SJCRH30 (cell line): ENCODE measurements at regions not wholly inside any gene's neighbourhood (a gene's known extent, or its start where the extent isn't known, plus 50 kb on each side); places are given as distances from the start of the nearest gene placed in this dataset.

Source experiments
- DNase-seq, 2 experiments: peaks; one replicate each; pipeline ENCODE4 v3.0.0-alpha.2; 2015 to 2020
- H3K27ac ChIP-seq: fragments of 250-450 bp; sonication (Bioruptor Pico); 2 replicates; pipeline ENCODE4 v1.5.1; 2020; ENCODE audit warnings: mild to moderate bottlenecking, moderate library complexity
- H3K27me3 ChIP-seq: fragments of 250-450 bp; sonication (Bioruptor Pico); 2 replicates; pipeline ENCODE4 v1.5.1; 2020; ENCODE audit warnings: mild to moderate bottlenecking, moderate library complexity
- H3K36me3 ChIP-seq: fragments of 250-450 bp; sonication (Bioruptor Pico); 2 replicates; pipeline ENCODE4 v1.5.1; 2020; ENCODE audit warnings: mild to moderate bottlenecking, moderate library complexity
- H3K4me1 ChIP-seq: fragments of 250-450 bp; sonication (Bioruptor Pico); 2 replicates; pipeline ENCODE4 v1.5.1; 2020; ENCODE audit warnings: mild to moderate bottlenecking, moderate library complexity
- H3K4me3 ChIP-seq: fragments of 250-450 bp; sonication (Bioruptor Pico); 2 replicates; pipeline ENCODE4 v1.5.1; 2020; ENCODE audit warnings: mild to moderate bottlenecking, moderate library complexity
- H3K9me3 ChIP-seq: fragments of 250-450 bp; sonication (Bioruptor Pico); replicated peaks from 2 replicates; pipeline ENCODE4 v1.5.1; 2020; ENCODE audit warnings: mild to moderate bottlenecking, moderate library complexity

- peaks cover 6% of the 10 kb centered on the region for H3K9me3 ChIP-seq
- DNase-seq: no peak
- H3K4me3 ChIP-seq: no peak overlapping the region
- peaks cover 15% of the 10 kb centered on the region for H3K36me3 ChIP-seq
- H3K27me3 ChIP-seq: no peaks in the 10 kb centered on the region
- peaks cover 14% of the 10 kb centered on the region for H3K4me1 ChIP-seq
- H3K27ac ChIP-seq: no peak overlapping the region
These were observed 67.2 kb upstream of the CIBAR2 start for GRCh38 chr16:85179344-85180046.

DNA sequence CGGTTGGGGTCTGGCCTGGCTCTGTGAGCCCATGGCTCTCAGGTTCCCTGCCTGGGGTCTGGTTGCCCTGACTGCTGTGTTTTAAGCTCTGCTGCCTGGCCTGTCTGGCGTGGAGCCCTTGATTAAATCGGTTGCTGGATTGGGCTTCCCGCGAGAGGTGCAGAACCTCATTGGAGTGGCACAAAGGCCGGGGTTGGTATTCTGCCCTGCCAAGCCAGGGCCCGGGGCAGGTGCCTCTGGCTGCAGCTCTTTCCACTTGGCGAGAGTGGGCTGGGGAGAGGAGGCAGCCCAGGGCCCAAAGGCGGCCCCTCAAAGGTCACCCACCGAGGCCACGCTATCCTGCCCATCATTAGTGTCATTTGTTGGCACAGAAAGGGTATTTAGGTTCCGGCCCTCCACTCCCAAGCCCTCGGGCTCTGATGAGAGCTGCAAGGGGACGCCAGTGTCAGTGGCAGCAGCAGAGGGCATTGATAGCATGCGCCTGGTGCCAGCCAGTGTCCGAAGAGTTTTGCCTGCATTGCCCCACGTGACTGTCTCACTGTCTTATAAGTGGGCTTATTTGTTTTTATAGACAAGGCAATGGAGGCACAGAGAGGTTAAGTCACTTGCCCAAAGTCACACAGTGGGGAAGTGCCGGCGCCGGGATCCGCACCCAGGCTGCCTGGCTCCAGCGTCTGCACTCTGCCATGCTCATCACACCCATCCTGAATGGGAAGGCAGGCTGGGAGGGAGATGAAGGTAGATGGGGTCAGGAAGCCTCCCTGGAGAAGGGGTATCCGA is 68.0 kb upstream of the CIBAR2 start:
- no peak for DNase-seq
- H3K27ac ChIP-seq: no peak overlapping the region
- H3K4me3 ChIP-seq: no peak overlapping the region
- peaks cover 13% of the 10 kb centered on the region for H3K4me1 ChIP-seq
- H3K27me3 ChIP-seq: no peaks in the 10 kb centered on the region
- H3K36me3 ChIP-seq: peaks cover 21% of the 10 kb centered on the region
- H3K9me3 ChIP-seq: peaks cover 6% of the 10 kb centered on the region

DNA sequence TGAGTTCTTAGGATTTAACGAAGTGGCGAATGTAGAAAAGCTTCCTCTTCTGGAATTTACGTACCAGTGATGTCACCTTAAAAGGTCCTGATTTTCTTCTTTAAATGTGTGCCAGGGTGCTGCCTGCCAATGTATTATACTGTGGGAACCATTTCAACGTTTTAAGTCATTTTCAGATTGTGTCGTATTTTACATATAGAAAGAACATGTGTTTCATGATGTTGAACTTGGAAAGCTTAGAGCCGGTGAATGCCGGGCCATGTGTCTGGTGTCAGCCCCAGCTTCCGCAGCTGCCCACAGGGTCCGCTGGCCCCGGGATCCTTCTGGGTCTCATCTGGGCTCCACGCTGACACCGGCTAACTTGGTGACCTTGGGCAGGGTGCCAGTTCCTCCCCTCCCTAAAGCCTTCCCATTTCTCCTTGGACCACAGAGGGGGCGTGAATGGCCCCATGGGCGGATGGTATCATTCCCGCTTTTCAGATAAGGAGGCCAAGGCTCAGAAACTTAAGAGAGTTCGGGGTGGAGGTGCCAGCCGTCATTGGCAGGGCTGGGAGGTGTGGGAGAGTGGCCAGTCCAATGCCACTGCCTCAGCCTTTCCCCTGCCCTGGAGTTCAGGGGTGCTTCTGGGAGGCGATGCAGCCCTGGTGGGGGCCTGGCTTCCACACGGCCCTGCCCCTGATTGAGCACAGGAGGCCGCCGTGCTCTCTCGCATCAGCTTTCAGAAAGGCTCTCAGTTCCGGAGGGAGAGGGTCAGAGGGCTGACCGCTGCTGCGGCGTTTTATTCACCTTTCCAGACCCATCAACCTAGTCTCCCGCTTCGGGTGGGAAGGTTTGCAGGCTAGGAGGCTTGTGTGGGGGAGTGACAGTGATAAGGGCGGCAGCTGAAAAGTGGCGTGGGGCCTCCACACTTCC is 68.8 kb upstream of the CIBAR2 start:
- no peak for DNase-seq
- Histone ChIP-seq H3K27me3 (no peaks in the 10 kb centered on the region), H3K9me3 (peaks cover 6% of the 10 kb centered on the region), H3K36me3 (peaks cover 25% of the 10 kb centered on the region), H3K4me1 (peaks cover 10% of the 10 kb centered on the region), H3K27ac (no peak overlapping the region), H3K4me3 (no peak overlapping the region)

DNA sequence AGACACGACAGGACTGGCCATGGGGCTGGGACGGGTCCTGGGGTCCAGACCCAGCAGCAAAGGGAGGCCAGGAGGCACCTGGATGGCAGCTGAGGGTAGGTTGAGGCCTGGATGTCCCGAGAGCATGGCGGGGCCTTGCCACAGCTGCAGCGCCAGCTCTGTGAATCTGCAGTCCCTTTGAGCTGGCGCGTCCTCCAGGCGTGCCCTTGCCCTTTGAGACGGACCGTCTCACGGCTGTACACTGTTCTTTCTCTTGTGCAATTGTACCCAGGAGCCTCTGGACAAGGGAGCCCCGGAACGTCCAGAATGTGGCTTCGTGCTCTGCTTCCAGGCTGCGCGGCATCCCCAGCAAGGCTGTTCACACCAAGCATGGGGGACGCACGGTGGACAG is 69.5 kb upstream of the CIBAR2 start:
- H3K4me1 ChIP-seq: peaks cover 3% of the 10 kb centered on the region; the same call in 1 of the 2 replicates
- H3K4me3 ChIP-seq: no peak overlapping the region
- H3K9me3 ChIP-seq: peaks cover 6% of the 10 kb centered on the region
- no peak for DNase-seq
- no peak overlapping the region for H3K27ac ChIP-seq
- H3K27me3 ChIP-seq: no peaks in the 10 kb centered on the region
- peaks cover 25% of the 10 kb centered on the region for H3K36me3 ChIP-seq

- Histone ChIP-seq H3K4me1 (no peaks in the 10 kb centered on the region), H3K27me3 (no peaks in the 10 kb centered on the region), H3K9me3 (peaks cover 6% of the 10 kb centered on the region), H3K27ac (no peak overlapping the region), H3K36me3 (peaks cover 22% of the 10 kb centered on the region), H3K4me3 (no peak overlapping the region)
- no peak for DNase-seq
These were observed 70.0 kb upstream of the CIBAR2 start for GRCh38 chr16:85182286-85182685.

DNA sequence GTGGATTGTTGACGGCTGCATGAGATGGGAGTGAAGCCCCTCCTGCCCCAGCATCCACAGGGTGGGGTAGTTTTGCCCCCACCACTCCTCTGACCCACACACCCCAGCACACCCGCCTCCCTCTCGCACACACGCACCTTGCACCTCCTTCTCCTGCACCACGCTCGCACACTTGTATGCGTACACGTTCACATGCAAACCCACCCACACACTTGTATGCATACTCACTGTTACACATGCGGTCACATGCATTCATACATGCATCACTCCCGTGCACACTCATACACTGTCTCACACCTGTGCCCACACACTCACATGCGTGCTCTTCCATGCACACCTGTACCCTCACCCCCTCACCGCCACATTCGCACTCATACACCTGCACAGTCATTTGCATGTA is 70.5 kb upstream of the CIBAR2 start:
- no peaks in the 10 kb centered on the region for H3K4me1 ChIP-seq
- no peak overlapping the region for H3K27ac ChIP-seq
- H3K36me3 ChIP-seq: peaks cover 22% of the 10 kb centered on the region
- no peaks in the 10 kb centered on the region for H3K27me3 ChIP-seq
- H3K4me3 ChIP-seq: no peak overlapping the region
- H3K9me3 ChIP-seq: peaks cover 6% of the 10 kb centered on the region
- no peak for DNase-seq

- DNase-seq: no peak
- H3K27ac ChIP-seq: no peak overlapping the region
- no peaks in the 10 kb centered on the region for H3K27me3 ChIP-seq
- H3K9me3 ChIP-seq: peaks cover 6% of the 10 kb centered on the region
- H3K36me3 ChIP-seq: peaks cover 22% of the 10 kb centered on the region
- no peak overlapping the region for H3K4me3 ChIP-seq
- no peaks in the 10 kb centered on the region for H3K4me1 ChIP-seq
These were observed 71.3 kb upstream of the CIBAR2 start for GRCh38 chr16:85183564-85183963.

- no peaks in the 10 kb centered on the region for H3K4me1 ChIP-seq
- no peaks in the 10 kb centered on the region for H3K27me3 ChIP-seq
- no peak overlapping the region for H3K27ac ChIP-seq
- H3K9me3 ChIP-seq: peaks cover 6% of the 10 kb centered on the region
- H3K4me3 ChIP-seq: no peak overlapping the region
- DNase-seq: no peak
- H3K36me3 ChIP-seq: peaks cover 26% of the 10 kb centered on the region
These were observed 72.1 kb upstream of the CIBAR2 start for GRCh38 chr16:85184404-85184803.

- no peaks in the 10 kb centered on the region for H3K27me3 ChIP-seq
- DNase-seq: no peak
- H3K4me3 ChIP-seq: no peak overlapping the region
- H3K27ac ChIP-seq: no peak overlapping the region
- H3K9me3 ChIP-seq: peaks cover 6% of the 10 kb centered on the region
- H3K4me1 ChIP-seq: peaks cover 7% of the 10 kb centered on the region
- H3K36me3 ChIP-seq: peaks cover 30% of the 10 kb centered on the region
These were observed 73.2 kb upstream of the CIBAR2 start for GRCh38 chr16:85185303-85186100.

DNA sequence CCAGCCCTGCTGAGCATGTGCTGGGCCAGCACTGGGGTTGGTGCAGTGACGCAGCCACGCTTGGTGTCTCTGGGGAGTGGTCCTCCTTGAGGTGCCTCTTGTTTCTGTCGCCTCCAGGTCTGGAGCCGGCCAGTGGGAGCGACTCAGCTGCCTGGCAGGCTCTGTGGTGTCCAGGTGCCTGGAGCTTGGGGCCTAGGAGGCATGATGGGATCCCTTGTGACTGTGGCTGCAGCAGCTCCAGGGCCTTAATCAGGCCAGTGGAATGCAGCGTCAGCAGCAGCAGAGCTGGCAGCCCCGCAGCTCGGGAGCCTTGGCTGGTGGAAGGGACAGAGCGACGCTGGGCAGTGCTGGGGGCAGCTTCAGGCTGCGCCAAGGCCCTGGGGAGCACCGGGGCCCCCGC is 74.7 kb upstream of the CIBAR2 start:
- peaks cover 6% of the 10 kb centered on the region for H3K9me3 ChIP-seq
- no peak overlapping the region for H3K4me3 ChIP-seq
- no peak overlapping the region for H3K27ac ChIP-seq
- no peak for DNase-seq
- peaks cover 30% of the 10 kb centered on the region for H3K36me3 ChIP-seq
- H3K4me1 ChIP-seq: peaks cover 11% of the 10 kb centered on the region
- H3K27me3 ChIP-seq: no peaks in the 10 kb centered on the region

- Histone ChIP-seq H3K4me3 (no peak overlapping the region), H3K27ac (no peak overlapping the region), H3K4me1 (peaks cover 11% of the 10 kb centered on the region), H3K36me3 (peaks cover 30% of the 10 kb centered on the region), H3K27me3 (no peaks in the 10 kb centered on the region), H3K9me3 (peaks cover 6% of the 10 kb centered on the region)
- DNase-seq: no peak
These were observed 75.2 kb upstream of the CIBAR2 start for GRCh38 chr16:85187447-85187846.

GRCh38 chr16:85187886-85188285 is 75.6 kb upstream of the CIBAR2 start:
- peaks cover 11% of the 10 kb centered on the region for H3K4me1 ChIP-seq
- H3K27me3 ChIP-seq: no peaks in the 10 kb centered on the region
- no peak overlapping the region for H3K27ac ChIP-seq
- H3K4me3 ChIP-seq: no peak overlapping the region
- DNase-seq: no peak
- peaks cover 6% of the 10 kb centered on the region for H3K9me3 ChIP-seq
- H3K36me3 ChIP-seq: peaks cover 30% of the 10 kb centered on the region

GRCh38 chr16:85188822-85189672 is 76.8 kb upstream of the CIBAR2 start:
- Histone ChIP-seq H3K4me1 (peaks cover 11% of the 10 kb centered on the region), H3K27ac (no peak overlapping the region), H3K36me3 (peaks cover 23% of the 10 kb centered on the region), H3K9me3 (peaks cover 4% of the 10 kb centered on the region), H3K27me3 (no peaks in the 10 kb centered on the region), H3K4me3 (no peak overlapping the region)
- no peak for DNase-seq
